H9 (cell line): ENCODE measurements at regions not wholly inside any gene's neighbourhood (a gene's known extent, or its start where the extent isn't known, plus 50 kb on each side); places are given as distances from the start of the nearest gene placed in this dataset.
"Not testable (repeated sequence)": the region's sequence is repeated elsewhere in the genome, so short reads cannot be mapped to it uniquely, and the experiment has no call there.

ENCODE experiments used
- DNase-seq: peaks from one replicate; pipeline ENCODE4 v3.0.0-alpha.2; 2017
- H2AFZ ChIP-seq: one replicate; pipeline ENCODE4 v1.6.1; 2013; ENCODE audit warnings: mild to moderate bottlenecking, low read length, control low read depth, moderate library complexity
- H2AK5ac ChIP-seq: 2 replicates; pipeline ENCODE4 v1.6.1; 2013; ENCODE audit warnings: low read length, control low read depth, mixed read lengths; ENCODE audit not compliant: insufficient read length
- H2BK120ac ChIP-seq: one replicate; pipeline ENCODE4 v1.6.1; 2013; ENCODE audit warnings: low read depth, mild to moderate bottlenecking, low read length, control low read depth, inconsistent platforms; ENCODE audit not compliant: poor library complexity, severe bottlenecking
- H2BK12ac ChIP-seq: 2 replicates; pipeline ENCODE4 v1.6.1; 2013; ENCODE audit warnings: low read length, control low read depth, mixed read lengths, low read depth; ENCODE audit not compliant: insufficient read length
- H2BK15ac ChIP-seq: 2 replicates; pipeline ENCODE4 v1.6.1; 2013; ENCODE audit warnings: low read depth, low read length, control low read depth
- H2BK20ac ChIP-seq: one replicate; pipeline ENCODE4 v1.6.1; 2013; ENCODE audit warnings: low read depth, mild to moderate bottlenecking, low read length, control low read depth, inconsistent platforms; ENCODE audit not compliant: poor library complexity, severe bottlenecking
- H2BK5ac ChIP-seq: 2 replicates; pipeline ENCODE4 v1.6.1; 2013; ENCODE audit warnings: low read length, control low read depth, mixed read lengths; ENCODE audit not compliant: insufficient read length
- H3K14ac ChIP-seq: 2 replicates; pipeline ENCODE4 v1.6.1; 2013; ENCODE audit warnings: low read length, control low read depth; ENCODE audit not compliant: insufficient read depth
- H3K18ac ChIP-seq: 2 replicates; pipeline ENCODE4 v1.6.1; 2013; ENCODE audit warnings: low read depth, mild to moderate bottlenecking, mixed read lengths, low read length, control low read depth; ENCODE audit not compliant: insufficient read length
- H3K23ac ChIP-seq: 2 replicates; pipeline ENCODE4 v1.6.1; 2013; ENCODE audit warnings: low read length, control low read depth, mixed read lengths, low read depth; ENCODE audit not compliant: insufficient read length
- H3K23me2 ChIP-seq: 2 replicates; pipeline ENCODE4 v1.6.1; 2013; ENCODE audit warnings: low read depth, mild to moderate bottlenecking, mixed read lengths, low read length, control low read depth; ENCODE audit not compliant: insufficient read length, poor library complexity, severe bottlenecking
- H3K27ac ChIP-seq: 2 replicates; pipeline ENCODE4 v1.5.1; 2013; ENCODE audit warnings: low read length, control low read depth, mixed read lengths, low read depth; ENCODE audit not compliant: insufficient read length
- H3K27me3 ChIP-seq: 2 replicates; pipeline ENCODE4 v1.6.1; 2013; ENCODE audit warnings: low read length, control low read depth, inconsistent platforms; ENCODE audit not compliant: insufficient read depth
- H3K4ac ChIP-seq: 2 replicates; pipeline ENCODE4 v1.6.1; 2013; ENCODE audit warnings: low read depth, mild to moderate bottlenecking, control low read depth, inconsistent platforms, low read length, moderate library complexity
- H3K4me1 ChIP-seq: 2 replicates; pipeline ENCODE4 v1.6.1; 2013; ENCODE audit warnings: low read length, control low read depth, inconsistent platforms; ENCODE audit not compliant: insufficient read depth
- H3K4me2 ChIP-seq: 2 replicates; pipeline ENCODE4 v1.6.1; 2013; ENCODE audit warnings: low read length, control low read depth, mixed read lengths; ENCODE audit not compliant: insufficient read length, insufficient read depth
- H3K56ac ChIP-seq: 2 replicates; pipeline ENCODE4 v1.6.1; 2013; ENCODE audit warnings: low read depth, mild to moderate bottlenecking, mixed read lengths, low read length, control low read depth; ENCODE audit not compliant: insufficient read length
- H3K79me1 ChIP-seq: 2 replicates; pipeline ENCODE4 v1.6.1; 2013; ENCODE audit warnings: low read depth, mild to moderate bottlenecking, moderate library complexity, low read length, control low read depth, inconsistent platforms; ENCODE audit not compliant: insufficient read depth, poor library complexity, severe bottlenecking
- H3K79me2 ChIP-seq: 2 replicates; pipeline ENCODE4 v1.6.1; 2013; ENCODE audit warnings: low read length, control low read depth, inconsistent platforms; ENCODE audit not compliant: insufficient read depth
- H3K9ac ChIP-seq: 2 replicates; pipeline ENCODE4 v1.6.1; 2013; ENCODE audit warnings: low read length, control low read depth, mixed read lengths; ENCODE audit not compliant: insufficient read length; ENCODE audit errors: extremely low read depth
- H3K9me3 ChIP-seq: one replicate; pipeline ENCODE4 v1.6.1; 2013; ENCODE audit warnings: low read depth, low read length, inconsistent platforms; ENCODE audit not compliant: control insufficient read depth
- H3T11ph ChIP-seq: one replicate; pipeline ENCODE4 v1.6.1; 2013; ENCODE audit warnings: mild to moderate bottlenecking, low read length, control low read depth, inconsistent platforms
- H4K20me1 ChIP-seq: one replicate; pipeline ENCODE4 v1.6.1; 2013; ENCODE audit not compliant: control insufficient read depth, insufficient read length, insufficient read depth
- H4K5ac ChIP-seq: 2 replicates; pipeline ENCODE4 v1.6.1; 2013; ENCODE audit warnings: low read depth, mild to moderate bottlenecking, mixed read lengths, low read length, control low read depth; ENCODE audit not compliant: insufficient read length
- H4K8ac ChIP-seq: replicated peaks from 2 replicates; pipeline ENCODE4 v1.6.1; 2013; ENCODE audit warnings: low read length, control low read depth, mixed read lengths, low read depth; ENCODE audit not compliant: insufficient read length
- H4K91ac ChIP-seq: 2 replicates; pipeline ENCODE4 v1.6.1; 2013; ENCODE audit warnings: low read depth, mild to moderate bottlenecking, moderate library complexity, mixed read lengths, low read length, control low read depth; ENCODE audit not compliant: insufficient read length
- H3K27ac Mint-ChIP-seq, 3 experiments: 2 replicates in 2 of 3; 3 replicates in 1 of 3; pipeline ENCODE4 v1.8.0; 2020 to 2021; ENCODE audit warnings: mixed read lengths in 3 of 3, mild to moderate bottlenecking in 1 of 3, moderate library complexity in 1 of 3
- H3K27me3 Mint-ChIP-seq: 2 replicates; pipeline ENCODE4 v1.8.0; 2021; ENCODE audit warnings: low read depth, mild to moderate bottlenecking, moderate library complexity, mixed read lengths
- H3K36me3 Mint-ChIP-seq, 3 experiments: 2 replicates in 2 of 3; 3 replicates in 1 of 3; pipeline ENCODE4 v1.8.0; 2020 to 2021; ENCODE audit warnings: low read depth in 3 of 3, mixed read lengths in 3 of 3; ENCODE audit not compliant: insufficient read depth in 1 of 3
- H3K4me1 Mint-ChIP-seq, 2 experiments: 2 replicates each; pipeline ENCODE4 v1.8.0; 2020; ENCODE audit warnings: mixed read lengths in 2 of 2
- H3K4me3 Mint-ChIP-seq, 2 experiments: 2 replicates in 1 of 2; 3 replicates in 1 of 2; pipeline ENCODE4 v1.8.0; 2020 to 2021; ENCODE audit warnings: mild to moderate bottlenecking in 2 of 2, mixed read lengths in 2 of 2, moderate library complexity in 1 of 2
- H3K9me3 Mint-ChIP-seq, 2 experiments: 2 replicates in 1 of 2; 3 replicates in 1 of 2; pipeline ENCODE4 v1.8.0; 2020; ENCODE audit warnings: mild to moderate bottlenecking in 2 of 2, mixed read lengths in 2 of 2, moderate library complexity in 1 of 2
- CTCF ChIP-seq: fragments of 200-600 bp; sonication (generic); conservative IDR thresholded peaks from 3 replicates; pipeline ENCODE4 v1.8.0; 2021; ENCODE audit warnings: antibody characterized with exemption, mild to moderate bottlenecking
- WGBS: extraction: QIAGEN DNeasy Blood & Tissue Kit; methylation state at CpG from one replicate; pipeline ENCODE4 v1.1.7; 2013; ENCODE audit warnings: missing lambda C conversion rate, low lambda C conversion rate, mixed read lengths; ENCODE audit not compliant: insufficient read length; ENCODE audit errors: extremely low coverage; 5-methylcytosine and 5-hydroxymethylcytosine counted together

- Histone ChIP-seq H2BK120ac (no peak overlapping the region), H3K4me1 (no peaks in the 10 kb centered on the region), H4K91ac (no peak overlapping the region), H3T11ph (no peak overlapping the region), H2AK5ac (no peak overlapping the region), H4K5ac (no peak overlapping the region), H2BK15ac (no peak overlapping the region), H2BK5ac (no peak overlapping the region), H3K27me3 (no peaks in the 10 kb centered on the region), H3K9ac (no peak overlapping the region), H3K56ac (no peak overlapping the region), H3K9me3 (no peaks in the 10 kb centered on the region), H3K23me2 (no peaks in the 10 kb centered on the region), H2BK20ac (no peak overlapping the region), H4K20me1 (no peaks in the 10 kb centered on the region), H3K4me2 (no peak overlapping the region), H3K27ac (no peak overlapping the region), H3K23ac (no peak overlapping the region), H3K14ac (no peak overlapping the region), H4K8ac (no peak overlapping the region), H3K18ac (no peak overlapping the region), H3K79me2 (no peaks in the 10 kb centered on the region), H3K4ac (no peak overlapping the region), H2BK12ac (no peak overlapping the region), H2AFZ (no peak overlapping the region), H3K79me1 (no peaks in the 10 kb centered on the region)
- Mint-ChIP-seq H3K4me1 (no peaks in the 10 kb centered on the region), H3K27ac (no peak overlapping the region; a peak in 1 of 7 replicates), H3K4me3 (no peak overlapping the region), H3K9me3 (no peaks in the 10 kb centered on the region), H3K36me3 (no peaks in the 10 kb centered on the region; a peak in 1 of 7 replicates), H3K27me3 (no peaks in the 10 kb centered on the region)
- DNase-seq: no peak
- TF ChIP-seq CTCF: no peak
- 100% methylated on average over 1 of the region's 3 CpGs for WGBS
Observed at GRCh38 chr2:187906021-187906420, 351.8 kb upstream of the TFPI start.

- H3K18ac ChIP-seq, H3K14ac ChIP-seq, H4K8ac ChIP-seq, H2BK20ac ChIP-seq, H2BK120ac ChIP-seq, H2AFZ ChIP-seq, H3K23ac ChIP-seq, H3K4me2 ChIP-seq, H3K27ac ChIP-seq, H3K23me2 ChIP-seq, H3K27me3 ChIP-seq, H4K20me1 ChIP-seq, H2BK5ac ChIP-seq, H3K9me3 Mint-ChIP-seq, H3K79me1 ChIP-seq, H3K56ac ChIP-seq, H3K4me3 Mint-ChIP-seq, H4K91ac ChIP-seq, H3K9me3 ChIP-seq, H2BK15ac ChIP-seq, H3K27ac Mint-ChIP-seq, H3T11ph ChIP-seq, DNase-seq, H3K4me1 Mint-ChIP-seq, H3K4ac ChIP-seq, H3K36me3 Mint-ChIP-seq, H3K27me3 Mint-ChIP-seq, H4K5ac ChIP-seq, H2AK5ac ChIP-seq, H3K79me2 ChIP-seq, H3K4me1 ChIP-seq, H2BK12ac ChIP-seq, H3K9ac ChIP-seq: not testable (repeated sequence)
- no CpG with 5 or more reads among the region's 1 CpG for WGBS
Observed at GRCh38 chr2:187910922-187911321, 356.7 kb upstream of the TFPI start.
